ENCODE measurements at regions not wholly inside any gene's neighbourhood (a gene's known extent, or its start where the extent isn't known, plus 50 kb on each side); places are given as distances from the start of the nearest gene placed in this dataset.

DNA sequence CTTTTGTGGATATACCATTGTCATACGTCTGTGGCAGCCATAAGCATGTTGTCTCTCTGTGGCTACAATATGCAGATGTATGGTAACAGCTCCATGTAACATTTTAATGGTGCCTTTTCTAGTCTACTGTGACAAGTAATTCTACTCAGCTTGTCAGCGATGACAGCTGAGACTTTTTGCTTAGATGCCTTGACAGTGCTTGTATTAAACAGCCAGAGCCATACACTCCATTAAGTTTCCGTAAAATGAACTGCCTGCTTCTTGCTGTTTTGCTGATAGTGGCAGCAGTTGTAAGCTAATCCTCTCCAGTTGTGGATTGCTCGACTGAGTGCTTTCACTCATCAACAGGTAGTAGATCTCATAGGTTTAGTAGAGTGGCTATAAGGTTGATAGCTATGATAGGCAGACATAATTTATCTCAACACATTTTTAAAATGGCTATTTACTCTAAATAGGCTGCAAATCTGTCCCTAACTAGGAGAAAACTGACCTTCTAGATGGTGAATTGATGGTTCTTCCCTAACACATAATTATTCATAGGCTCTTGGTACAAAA, 260.2 kb upstream of the NAALADL2 start:
- TF ChIP-seq, protein P1, sequence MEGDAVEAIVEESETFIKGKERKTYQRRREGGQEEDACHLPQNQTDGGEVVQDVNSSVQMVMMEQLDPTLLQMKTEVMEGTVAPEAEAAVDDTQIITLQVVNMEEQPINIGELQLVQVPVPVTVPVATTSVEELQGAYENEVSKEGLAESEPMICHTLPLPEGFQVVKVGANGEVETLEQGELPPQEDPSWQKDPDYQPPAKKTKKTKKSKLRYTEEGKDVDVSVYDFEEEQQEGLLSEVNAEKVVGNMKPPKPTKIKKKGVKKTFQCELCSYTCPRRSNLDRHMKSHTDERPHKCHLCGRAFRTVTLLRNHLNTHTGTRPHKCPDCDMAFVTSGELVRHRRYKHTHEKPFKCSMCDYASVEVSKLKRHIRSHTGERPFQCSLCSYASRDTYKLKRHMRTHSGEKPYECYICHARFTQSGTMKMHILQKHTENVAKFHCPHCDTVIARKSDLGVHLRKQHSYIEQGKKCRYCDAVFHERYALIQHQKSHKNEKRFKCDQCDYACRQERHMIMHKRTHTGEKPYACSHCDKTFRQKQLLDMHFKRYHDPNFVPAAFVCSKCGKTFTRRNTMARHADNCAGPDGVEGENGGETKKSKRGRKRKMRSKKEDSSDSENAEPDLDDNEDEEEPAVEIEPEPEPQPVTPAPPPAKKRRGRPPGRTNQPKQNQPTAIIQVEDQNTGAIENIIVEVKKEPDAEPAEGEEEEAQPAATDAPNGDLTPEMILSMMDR (conservative IDR thresholded peaks at IDR 0.05), result no peak
- no peak for TF ChIP-seq ZFX (IDR thresholded peaks at IDR 0.05)
